Cardiac fibroblast (primary cell): ENCODE measurements at regions not wholly inside any gene's neighbourhood (a gene's known extent, or its start where the extent isn't known, plus 50 kb on each side); places are given as distances from the start of the nearest gene placed in this dataset.
A peak's percentile ranks its signal among the peaks of the same experiment; 100 is the strongest.

Source experiments
- DNase-seq, 2 donors: peaks; one replicate each; pipeline versions ENCODE4 v3.0.0 to v3.0.0-alpha.2; 2010; ENCODE audit warnings: low read depth in 2 of 2
- H3K4me3 ChIP-seq, 2 donors: replicated peaks in 1 of 2; 1 replicate in 1 of 2; 2 replicates in 1 of 2; pipeline ENCODE4 v1.5.1; 2011; ENCODE audit warnings: low read depth in 2 of 2, low read length in 2 of 2, mild to moderate bottlenecking in 2 of 2, moderate library complexity in 1 of 2
- CTCF ChIP-seq: IDR thresholded peaks from one replicate; pipeline ENCODE4 v1.5.1; 2011; ENCODE audit warnings: low read depth, mild to moderate bottlenecking, low read length, inconsistent platforms

GRCh38 chr20:39338469-39339376 is 376.6 kb downstream of the DHX35 start:
- DNase-seq, result peak in 1 of 2 donors; percentile 8
- no peak for TF ChIP-seq CTCF
- H3K4me3 ChIP-seq, result no peak overlapping the region

DNA sequence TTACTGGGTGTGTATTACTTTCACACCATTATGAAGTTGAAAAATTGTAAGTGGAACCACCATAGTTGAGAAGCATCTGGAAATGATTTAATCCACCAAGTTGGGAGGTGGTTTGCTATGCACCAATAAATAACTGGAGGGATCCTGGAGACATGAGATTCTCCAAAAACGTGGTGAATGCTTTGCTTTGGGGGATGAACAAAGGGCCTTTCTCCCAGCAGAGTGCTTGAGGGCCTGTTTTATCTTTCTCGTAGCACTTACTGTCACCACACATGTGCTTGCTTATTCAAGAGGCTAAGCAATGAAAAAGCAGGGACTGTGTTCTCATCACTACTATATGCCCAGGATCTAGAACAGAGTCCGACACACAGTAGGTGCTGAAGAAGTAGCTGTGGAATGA is 371.1 kb downstream of the DHX35 start:
- no peak for DNase-seq
- no peak overlapping the region for H3K4me3 ChIP-seq
- no peak for TF ChIP-seq CTCF

DNA sequence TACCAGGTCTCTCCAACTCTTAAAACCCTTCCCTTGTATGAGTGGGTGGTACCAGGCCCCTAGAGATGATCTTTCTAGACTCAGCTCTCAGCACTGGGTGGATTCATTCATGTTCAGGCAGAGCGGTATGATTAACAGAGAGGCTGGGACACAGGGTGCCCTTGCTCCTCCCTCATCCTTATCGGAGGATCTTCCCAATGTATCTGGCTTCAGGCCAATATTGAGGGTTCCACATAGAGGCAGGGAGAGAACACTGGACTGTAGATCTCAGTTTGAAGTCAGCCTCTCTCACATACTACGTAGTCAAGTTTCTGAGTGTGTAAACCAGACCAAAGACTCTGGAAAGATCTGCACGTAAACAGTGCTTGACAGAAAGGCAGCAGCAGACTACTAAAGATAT is 366.2 kb downstream of the DHX35 start:
- H3K4me3 ChIP-seq, result no peak overlapping the region
- DNase-seq, result no peak
- TF ChIP-seq CTCF, result no peak

DNA sequence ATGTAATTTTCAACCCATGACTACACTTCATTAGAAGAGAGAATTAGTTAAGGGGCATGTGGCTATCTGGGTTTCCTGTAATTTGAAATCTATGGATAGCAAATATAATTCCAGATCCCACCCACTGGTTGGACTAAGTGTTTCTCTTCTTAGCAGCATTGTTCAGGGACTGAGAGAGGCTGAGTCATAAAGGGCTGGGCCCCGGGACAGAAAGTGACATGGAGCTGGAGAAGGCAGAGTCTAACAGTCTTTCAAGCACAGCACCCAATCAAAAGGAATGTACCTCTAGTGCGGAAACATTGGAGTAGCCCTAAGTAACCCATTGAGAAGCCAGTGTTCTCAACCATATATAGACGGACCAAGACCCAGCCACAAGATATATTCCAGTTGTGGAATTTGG is 363.9 kb downstream of the DHX35 start:
- H3K4me3 ChIP-seq, result no peak overlapping the region
- no peak for TF ChIP-seq CTCF
- DNase-seq, result no peak

DNA sequence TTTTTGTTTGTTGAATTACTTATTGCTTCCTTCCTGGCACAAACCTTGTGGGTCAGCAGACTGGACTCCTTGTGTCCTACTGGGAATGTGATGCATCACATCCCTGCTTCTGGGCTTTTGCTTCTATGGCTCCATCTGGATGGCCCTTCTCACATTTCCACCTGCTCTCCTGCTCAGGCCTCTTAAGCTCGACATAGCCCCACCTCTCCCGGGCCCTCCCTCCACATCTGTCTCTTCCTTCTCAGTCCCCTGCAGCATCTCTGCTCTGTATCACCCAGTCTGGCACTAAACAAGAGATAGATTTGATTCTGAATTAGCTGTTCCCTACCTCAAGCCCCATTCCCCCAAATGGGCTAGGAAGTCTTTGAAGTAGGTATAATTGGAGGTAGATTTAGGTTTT is 356.8 kb downstream of the DHX35 start:
- H3K4me3 ChIP-seq, result no peak overlapping the region
- no peak for TF ChIP-seq CTCF
- DNase-seq, result no peak

- H3K4me3 ChIP-seq, result no peak overlapping the region
- TF ChIP-seq CTCF, result no peak
- DNase-seq, result no peak
Measured at GRCh38 chr20:39312676-39313075, 350.5 kb downstream of the DHX35 start.
